ENCODE measurements at regions not wholly inside any gene's neighbourhood (a gene's known extent, or its start where the extent isn't known, plus 50 kb on each side); places are given as distances from the start of the nearest gene placed in this dataset.

DNA sequence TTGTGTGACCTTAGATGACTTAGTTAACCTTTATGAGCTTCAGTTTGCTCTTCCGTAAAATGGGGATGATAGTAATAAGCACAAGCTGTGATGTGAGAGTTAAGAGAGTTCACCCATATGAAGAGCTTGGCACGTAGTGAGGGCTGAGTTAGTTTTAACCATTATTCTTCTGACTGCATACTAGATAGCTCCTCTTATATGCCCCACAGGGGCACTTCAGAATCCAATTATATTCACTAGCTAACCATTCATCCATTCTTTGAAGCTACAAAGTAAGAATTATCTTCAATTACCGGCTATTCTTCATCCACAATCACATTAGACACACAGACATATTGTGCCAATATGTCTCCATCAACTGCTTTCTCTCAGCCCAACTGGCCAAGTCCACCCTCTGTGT lies 159.0 kb upstream of the STT3B start:
- DNase-seq (ENCODE audit: low read depth, low spot score) = no peak

GRCh38 chr3:31377045-31377642 lies 155.6 kb upstream of the STT3B start:
- DNase-seq (ENCODE audit: low read depth, low spot score) = no peak

- no peak for DNase-seq (ENCODE audit: low read depth, low spot score)
Observed at GRCh38 chr3:31378231-31378630, 154.5 kb upstream of the STT3B start.

DNA sequence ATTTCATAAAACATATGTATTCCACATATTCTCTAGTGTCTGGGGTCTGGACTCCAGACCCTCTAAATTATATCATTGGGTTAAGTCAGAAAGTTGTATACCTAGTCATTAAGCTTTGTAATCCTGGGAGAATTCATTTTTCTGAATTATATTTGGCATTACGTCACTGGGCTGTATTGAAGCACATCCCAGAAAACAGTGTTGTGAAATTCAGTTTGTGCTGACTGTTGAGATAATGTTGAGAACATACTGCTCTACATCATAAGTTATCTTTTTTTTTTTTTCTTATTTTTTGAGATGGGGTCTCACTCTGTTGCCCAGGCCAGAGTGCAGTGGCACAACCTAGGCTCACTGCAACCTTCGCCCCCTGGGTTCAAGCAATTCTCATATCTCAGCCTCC lies 153.1 kb upstream of the STT3B start:
- no peak for DNase-seq (ENCODE audit: low read depth, low spot score)

DNA sequence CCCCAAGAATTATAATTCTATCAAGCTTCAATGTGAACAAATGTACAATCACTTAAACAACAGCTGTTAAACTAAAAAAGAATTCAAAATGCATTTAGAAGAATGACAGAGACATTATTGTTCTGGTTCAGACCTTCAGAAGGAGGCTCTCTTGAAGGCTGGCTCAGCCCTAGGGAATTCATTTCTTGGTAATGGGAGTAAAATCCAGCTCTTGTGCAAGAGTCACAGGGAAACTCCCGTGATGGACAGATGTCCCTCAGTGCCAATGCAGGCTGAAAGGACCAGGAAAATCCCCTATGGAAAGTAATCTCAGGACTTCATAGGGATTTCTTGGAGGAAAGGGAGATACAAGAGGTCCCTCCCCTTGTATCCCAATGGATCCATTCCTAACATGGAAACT lies 149.9 kb upstream of the STT3B start:
- no peak for DNase-seq (ENCODE audit: low read depth, low spot score)

- DNase-seq (ENCODE audit: low read depth, low spot score) = no peak
Observed at GRCh38 chr3:31384117-31384516, 148.6 kb upstream of the STT3B start.

- no peak for DNase-seq (ENCODE audit: low read depth, low spot score)
Observed at GRCh38 chr3:31389939-31390338, 142.8 kb upstream of the STT3B start.

DNA sequence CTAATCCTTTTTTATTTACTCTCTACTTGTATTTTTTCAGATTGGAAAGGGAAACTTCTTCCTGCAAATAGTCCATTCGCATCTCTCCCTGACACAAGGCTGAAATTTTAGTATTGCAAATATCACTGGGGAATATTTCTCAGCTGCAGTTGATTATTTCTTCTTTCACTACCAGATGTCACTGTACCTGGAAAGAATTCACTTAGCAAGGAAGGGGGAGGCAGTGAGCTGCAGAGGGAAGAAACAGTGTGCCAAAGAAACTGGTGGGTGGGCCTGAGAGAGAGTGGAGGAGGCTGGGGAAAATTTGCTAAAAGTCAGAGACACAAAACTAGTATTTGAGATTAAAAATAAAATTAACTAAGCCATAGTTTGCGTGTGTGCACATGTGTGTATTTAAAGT lies 142.3 kb upstream of the STT3B start:
- no peak for DNase-seq (ENCODE audit: low read depth, low spot score)

DNA sequence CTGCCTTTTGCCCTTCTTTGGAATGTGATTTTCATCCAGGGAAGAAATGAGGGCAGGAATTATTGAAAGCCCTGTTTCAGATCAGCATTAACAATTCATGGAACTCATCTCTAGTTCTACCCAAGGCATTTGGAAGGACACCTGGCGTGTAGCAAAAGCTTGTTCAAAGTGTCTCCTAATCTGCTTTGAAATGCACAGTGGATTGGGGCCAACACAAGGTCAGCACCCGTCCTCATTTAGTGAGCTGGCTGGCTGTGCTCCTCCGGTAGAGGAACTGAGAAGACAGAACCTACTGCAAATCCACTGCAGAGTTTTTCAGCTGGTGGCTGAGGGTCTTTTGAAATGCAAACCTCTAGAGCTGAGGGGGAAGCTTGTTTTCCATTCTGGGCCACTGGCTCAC lies 141.6 kb upstream of the STT3B start:
- DNase-seq (ENCODE audit: low read depth, low spot score) = no peak

- no peak for DNase-seq (ENCODE audit: low read depth, low spot score)
Observed at GRCh38 chr3:31392568-31392967, 140.2 kb upstream of the STT3B start.

DNA sequence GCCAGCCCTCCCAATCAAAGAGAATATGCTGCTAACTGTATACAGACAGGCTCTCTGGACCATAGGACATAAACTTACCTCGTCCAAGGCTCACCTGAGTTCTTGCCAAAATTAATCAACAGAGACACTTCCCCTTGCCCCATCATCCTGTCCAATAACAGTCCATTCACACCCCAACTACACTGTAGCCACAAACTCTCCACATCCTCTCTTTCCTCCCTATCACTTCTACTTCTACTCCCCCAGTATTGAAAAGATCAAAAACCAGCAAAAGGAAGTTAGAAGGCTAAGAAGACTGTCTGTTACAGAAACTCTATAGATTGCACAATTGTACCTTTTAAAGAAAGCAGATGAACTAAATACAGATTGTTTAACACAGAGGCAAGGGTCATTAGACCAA lies 133.5 kb upstream of the STT3B start:
- no peak for DNase-seq (ENCODE audit: low read depth, low spot score)

DNA sequence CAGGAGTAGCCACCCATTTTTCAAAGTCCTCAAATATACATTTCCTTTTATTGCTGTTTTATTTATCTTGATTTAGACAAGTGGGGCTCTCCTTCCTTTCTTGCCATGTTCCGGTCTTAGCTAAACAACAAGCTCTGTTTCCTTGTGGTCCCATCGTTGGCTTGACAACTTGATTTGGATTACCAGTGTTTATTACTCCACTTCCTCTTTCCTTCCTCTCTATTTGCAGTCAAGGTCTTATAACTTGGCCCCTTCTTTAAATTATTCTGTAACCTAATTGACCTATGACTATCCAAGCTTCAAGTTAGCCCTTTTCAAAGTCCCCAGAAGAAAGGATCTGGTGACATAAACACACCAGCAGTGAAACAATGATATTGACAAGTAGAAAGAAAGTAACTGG lies 130.6 kb upstream of the STT3B start:
- peak; percentile 29 for DNase-seq (ENCODE audit: low read depth, low spot score)

DNA sequence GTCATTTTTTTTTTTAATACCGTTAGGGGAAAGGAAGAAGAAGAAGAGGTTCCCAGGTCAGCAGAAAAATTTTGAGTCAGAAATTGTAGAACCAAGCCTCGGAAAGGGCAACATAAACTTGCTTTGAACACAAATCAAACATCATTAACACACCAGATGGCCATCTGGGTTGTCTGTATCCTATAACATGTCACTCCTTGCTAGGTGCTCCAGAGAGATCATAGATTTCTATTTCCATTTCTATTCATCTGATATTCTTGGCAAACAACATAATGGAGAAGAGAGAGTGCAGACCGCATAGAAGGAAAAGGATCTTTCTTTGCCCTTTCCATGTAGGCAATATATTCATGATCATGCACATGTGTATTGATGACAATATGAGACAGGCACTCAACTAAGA lies 129.5 kb upstream of the STT3B start:
- no peak for DNase-seq (ENCODE audit: low read depth, low spot score)

DNA sequence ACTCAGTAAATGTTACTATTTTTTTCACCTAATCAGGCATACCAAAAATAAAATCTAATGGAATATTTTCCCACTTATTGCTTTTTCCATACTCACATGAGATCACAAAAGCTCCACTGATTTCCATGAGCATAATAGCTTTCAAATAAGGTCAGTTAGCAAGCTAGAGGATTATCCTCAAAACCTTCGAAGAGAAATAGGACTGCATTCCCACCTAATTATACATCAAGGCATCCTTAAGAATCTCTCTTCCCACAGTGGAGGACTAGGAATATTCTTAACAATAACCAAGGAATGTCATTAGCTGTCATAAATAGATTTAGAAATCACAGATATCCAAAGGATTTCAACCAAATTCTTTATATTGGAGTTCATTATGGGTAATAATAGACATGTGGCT lies 127.9 kb upstream of the STT3B start:
- DNase-seq (ENCODE audit: low read depth, low spot score) = no peak

GRCh38 chr3:31405515-31405914 lies 127.2 kb upstream of the STT3B start:
- DNase-seq (ENCODE audit: low read depth, low spot score) = no peak

GRCh38 chr3:31406896-31407295 lies 125.8 kb upstream of the STT3B start:
- DNase-seq (ENCODE audit: low read depth, low spot score) = no peak

DNA sequence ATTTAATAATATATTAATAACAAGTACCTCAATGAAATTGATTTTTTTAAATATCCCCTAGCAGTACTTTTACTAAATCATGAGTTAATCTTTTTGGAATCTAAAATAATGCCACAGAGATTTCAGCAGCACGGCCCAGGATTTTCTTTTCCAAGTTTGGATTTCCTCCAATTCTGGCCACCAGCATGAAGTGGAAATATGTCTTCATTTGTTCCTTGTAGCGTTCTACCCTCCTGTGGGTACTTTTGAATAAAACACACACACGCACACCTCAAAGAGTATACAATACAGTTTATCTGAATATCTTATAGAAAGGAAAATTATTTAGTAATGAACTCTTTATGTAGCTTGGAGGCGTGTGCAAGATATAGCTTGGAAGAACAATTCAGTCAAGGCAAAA lies 125.1 kb upstream of the STT3B start:
- DNase-seq (ENCODE audit: low read depth, low spot score) = no peak

DNA sequence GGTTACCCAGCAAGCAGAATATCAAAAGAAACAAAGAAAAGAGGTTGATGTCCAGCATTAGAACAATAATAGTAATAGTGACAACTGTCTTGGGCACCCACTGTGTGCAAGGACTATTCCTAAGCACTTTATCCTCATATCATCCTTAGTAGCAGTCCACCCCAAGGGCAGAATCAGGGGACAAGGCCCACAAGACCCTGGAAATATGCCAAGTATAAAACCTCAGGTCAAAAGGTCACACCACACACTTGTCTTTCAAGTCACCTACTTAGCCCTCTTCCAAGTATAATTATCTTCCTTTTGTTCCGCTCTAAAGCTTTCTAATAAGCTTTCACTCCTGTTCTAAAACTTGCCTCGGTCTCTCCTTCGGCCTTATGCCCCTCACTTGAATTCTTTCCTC lies 124.0 kb upstream of the STT3B start:
- no peak for DNase-seq (ENCODE audit: low read depth, low spot score)

GRCh38 chr3:31409389-31409788 lies 123.3 kb upstream of the STT3B start:
- no peak for DNase-seq (ENCODE audit: low read depth, low spot score)

- no peak for DNase-seq (ENCODE audit: low read depth, low spot score)
Observed at GRCh38 chr3:31409866-31410265, 122.9 kb upstream of the STT3B start.

GRCh38 chr3:31410411-31410810 lies 122.3 kb upstream of the STT3B start:
- no peak for DNase-seq (ENCODE audit: low read depth, low spot score)

GRCh38 chr3:31412832-31413231 lies 119.9 kb upstream of the STT3B start:
- no peak for DNase-seq (ENCODE audit: low read depth, low spot score)

- DNase-seq (ENCODE audit: low read depth, low spot score) = no peak
Observed at GRCh38 chr3:31413515-31413914, 119.2 kb upstream of the STT3B start.

DNA sequence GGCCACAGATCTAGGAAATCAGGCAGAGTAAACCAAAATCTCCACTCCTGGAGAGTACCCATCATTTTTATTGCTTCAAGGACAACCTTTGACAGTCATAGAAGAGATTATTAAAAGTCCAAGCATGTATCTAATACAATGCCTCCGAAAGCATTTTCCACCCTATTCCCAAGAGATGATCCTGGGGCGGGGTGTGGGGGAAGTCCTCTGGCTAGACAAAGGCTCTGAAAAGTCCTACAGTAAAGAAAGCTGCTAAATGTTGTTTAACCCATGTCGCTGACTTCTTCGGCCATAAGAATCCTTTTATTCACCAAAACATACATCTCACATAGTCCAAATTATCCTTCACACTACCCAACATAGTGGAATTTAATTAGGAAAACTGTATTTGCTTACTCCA lies 115.7 kb upstream of the STT3B start:
- no peak for DNase-seq (ENCODE audit: low read depth, low spot score)

Data from pulmonary artery endothelial cell (primary cell).